Gastrocnemius medialis (tissue), 4 donors: ENCODE measurements at regions not wholly inside any gene's neighbourhood (a gene's known extent, or its start where the extent isn't known, plus 50 kb on each side); places are given as distances from the start of the nearest gene placed in this dataset.

Source experiments
- ATAC-seq, 2 donors: fragments of 150-250 bp; one replicate each; pipeline ENCODE4 v1.9.1; 2016
- DNase-seq, 2 donors: peaks; one replicate each; pipeline ENCODE4 v3.0.0-alpha.2; 2019
- H3K27ac ChIP-seq, 4 donors: fragments of 200-600 bp; sonication (generic); 1 replicate in 1 of 4; 2 replicates in 3 of 4; pipeline ENCODE4 v1.5.1; 2016 to 2018; ENCODE audit warnings: mild to moderate bottlenecking in 2 of 4, moderate library complexity in 1 of 4
- H3K27me3 ChIP-seq, 3 donors: fragments of 200-600 bp; sonication (generic) in 2 of 3; 1 replicate in 1 of 3; 2 replicates in 2 of 3; pipeline versions ENCODE4 v1.5.1 to v1.6.0; 2016 to 2019; ENCODE audit warnings: mild to moderate bottlenecking in 1 of 3, moderate library complexity in 1 of 3
- H3K36me3 ChIP-seq, 2 donors: fragments of 200-600 bp; sonication (generic) in 1 of 2; one replicate each; pipeline ENCODE4 v1.5.1; 2017 to 2018
- H3K4me1 ChIP-seq, 2 donors: fragments of 200-600 bp; sonication (generic) in 1 of 2; one replicate each; pipeline ENCODE4 v1.5.1; 2016 to 2017; ENCODE audit warnings: mild to moderate bottlenecking in 2 of 2
- H3K4me3 ChIP-seq, 4 donors: fragments of 200-600 bp; sonication (generic) in 3 of 4; 1 replicate in 1 of 4; 2 replicates in 3 of 4; pipeline ENCODE4 v1.5.1; 2016 to 2019; ENCODE audit warnings: mild to moderate bottlenecking in 2 of 4
- H3K9me3 ChIP-seq, 3 donors: fragments of 200-600 bp; sonication (generic) in 2 of 3; 1 replicate in 1 of 3; 2 replicates in 2 of 3; pipeline ENCODE4 v1.5.1; 2016 to 2019
- CTCF ChIP-seq, 5 experiments: fragments of 450-650 bp in 3 of 5; fragments of 200-600 bp in 2 of 5; sonication (generic) in 2 of 5; IDR thresholded peaks in 4 of 5; conservative IDR thresholded peaks in 1 of 5; 1 replicate in 4 of 5; 2 replicates in 1 of 5; pipeline ENCODE4 v1.5.1; 2016 to 2019; ENCODE audit warnings: antibody characterized with exemption in 5 of 5, mild to moderate bottlenecking in 3 of 5, moderate library complexity in 3 of 5
- POLR2A ChIP-seq, 2 donors: fragments of 450-650 bp; IDR thresholded peaks; one replicate each; pipeline ENCODE4 v1.6.1; 2017; ENCODE audit warnings: antibody characterized with exemption in 2 of 2, mild to moderate bottlenecking in 2 of 2, moderate library complexity in 2 of 2
- in situ Hi-C, 4 donors: fragments of 200-750 bp; cut with MboI; loops; one replicate each; pipeline versions ENCODE4 v1.15.0 to v1.8.0; 2017; ENCODE audit warnings: low sequenced_read_pairs in 4 of 4
- intact Hi-C: fragments of 100-400 bp; cut with DNase I; formaldehyde crosslinking; loops from one replicate; pipeline ENCODE4 v1.15.1; 2023; ENCODE audit warnings: low total_unique reads

DNA sequence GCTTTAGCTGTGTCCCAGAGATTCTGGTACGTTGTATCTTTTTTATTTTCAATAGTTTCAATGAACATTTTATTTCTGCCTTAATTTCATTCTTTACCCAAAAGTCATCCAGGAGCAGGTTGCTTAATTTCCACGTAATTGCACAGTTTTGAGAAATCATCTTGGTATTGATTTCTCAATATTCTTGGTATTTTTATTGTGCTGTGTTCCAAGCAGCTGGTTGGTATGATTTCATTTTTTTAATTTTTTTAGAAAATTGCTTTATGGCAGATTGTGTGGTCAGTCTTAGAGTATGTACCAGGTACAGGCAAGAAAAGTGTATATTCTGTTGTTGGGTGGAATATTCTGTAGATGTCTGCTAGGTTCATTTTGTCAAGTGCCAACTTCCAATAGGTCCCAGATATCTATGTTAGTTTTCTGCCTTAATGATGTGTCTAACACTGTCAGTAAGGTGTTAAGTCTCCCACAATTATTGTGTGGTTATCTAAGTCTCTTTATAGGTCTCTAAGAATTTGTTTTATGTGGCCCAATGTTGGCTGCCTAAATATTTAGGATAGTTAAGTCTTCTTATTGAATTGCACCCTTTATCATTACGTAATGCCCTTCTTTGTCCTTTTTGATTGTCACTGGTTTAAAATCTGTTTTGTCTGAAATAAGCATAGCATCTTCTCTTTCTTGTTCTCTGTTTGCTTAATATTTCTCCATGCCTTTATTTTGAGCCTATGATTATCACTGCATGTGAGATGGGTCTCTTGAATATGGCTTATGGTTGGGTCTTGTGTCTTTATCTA lies 366.9 kb upstream of the IRAK1BP1 start:
- DNase-seq: no peak
- no peak for TF ChIP-seq POLR2A (IDR thresholded peaks at IDR 0.05)
- TF ChIP-seq CTCF (IDR thresholded peaks at IDR 0.05 in 4 of 5, conservative IDR thresholded peaks at IDR 0.05 in 1 of 5): no peak
- no peaks in the 10 kb centered on the region for H3K4me1 ChIP-seq
- in situ Hi-C loops: no loop called here
- ATAC-seq: no peak
- no peaks in the 10 kb centered on the region for H3K36me3 ChIP-seq
- H3K9me3 ChIP-seq: no peaks in the 10 kb centered on the region
- H3K4me3 ChIP-seq: no peak overlapping the region
- no peaks in the 10 kb centered on the region for H3K27me3 ChIP-seq
- intact Hi-C loops: no loop called here
- no peak overlapping the region for H3K27ac ChIP-seq

DNA sequence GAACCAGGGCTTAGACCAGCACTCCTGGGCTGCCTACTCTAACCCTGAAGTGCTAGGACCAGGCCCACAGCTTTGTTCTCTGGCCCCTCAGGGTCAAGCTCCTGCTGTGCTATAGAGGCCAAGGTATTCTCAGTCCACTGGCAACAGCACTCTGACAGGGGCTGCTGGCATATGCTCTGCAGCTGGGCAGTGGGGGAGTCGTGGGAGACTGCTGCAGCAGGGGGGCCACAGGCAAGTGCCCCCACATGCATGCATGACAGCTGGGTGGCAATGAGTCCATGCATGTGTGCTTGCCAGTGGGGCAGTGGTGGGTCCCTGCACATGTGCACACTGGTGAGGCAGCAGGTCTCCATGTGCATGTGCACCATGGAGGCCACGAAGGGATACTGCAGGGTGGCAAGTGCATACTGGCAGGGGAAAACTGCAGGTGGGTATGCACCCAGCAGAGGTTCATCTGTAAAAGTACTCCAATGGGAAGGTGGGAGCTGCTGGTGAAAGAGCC lies 364.9 kb upstream of the IRAK1BP1 start:
- Histone ChIP-seq H3K27ac (no peak overlapping the region), H3K36me3 (no peaks in the 10 kb centered on the region), H3K9me3 (no peaks in the 10 kb centered on the region), H3K27me3 (no peaks in the 10 kb centered on the region), H3K4me1 (no peaks in the 10 kb centered on the region), H3K4me3 (no peak overlapping the region)
- in situ Hi-C loops: no loop called here
- ATAC-seq (no peak), DNase-seq (no peak)
- intact Hi-C loops: no loop called here
- no peak for TF ChIP-seq POLR2A (IDR thresholded peaks at IDR 0.05)
- no peak for TF ChIP-seq CTCF (IDR thresholded peaks at IDR 0.05 in 4 of 5, conservative IDR thresholded peaks at IDR 0.05 in 1 of 5)

DNA sequence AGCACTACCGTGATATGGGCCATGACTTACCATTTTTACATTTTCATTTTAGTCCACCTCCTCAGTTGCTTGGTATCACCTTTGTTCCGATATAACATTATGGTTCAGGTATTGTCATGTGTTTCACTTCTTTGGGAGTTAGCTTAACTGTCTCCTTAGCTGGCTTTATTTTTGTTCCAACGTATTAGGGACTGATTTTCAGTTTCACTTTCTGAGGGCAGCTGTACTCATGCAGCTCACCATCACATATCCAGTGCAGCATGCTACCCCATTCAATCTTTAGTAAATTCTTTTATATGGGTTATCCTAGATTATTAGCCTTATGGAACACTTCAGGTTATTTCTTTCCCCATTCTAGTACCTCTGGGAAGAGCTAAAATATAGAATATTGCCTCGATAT lies 362.2 kb upstream of the IRAK1BP1 start:
- Histone ChIP-seq H3K27me3 (no peaks in the 10 kb centered on the region), H3K4me3 (no peak overlapping the region), H3K36me3 (no peaks in the 10 kb centered on the region), H3K4me1 (no peaks in the 10 kb centered on the region), H3K27ac (no peak overlapping the region), H3K9me3 (no peaks in the 10 kb centered on the region)
- TF ChIP-seq CTCF (IDR thresholded peaks at IDR 0.05 in 4 of 5, conservative IDR thresholded peaks at IDR 0.05 in 1 of 5) (no peak), POLR2A (IDR thresholded peaks at IDR 0.05) (no peak)
- in situ Hi-C loops: no loop called here
- intact Hi-C loops: no loop called here
- ATAC-seq (no peak), DNase-seq (no peak)

DNA sequence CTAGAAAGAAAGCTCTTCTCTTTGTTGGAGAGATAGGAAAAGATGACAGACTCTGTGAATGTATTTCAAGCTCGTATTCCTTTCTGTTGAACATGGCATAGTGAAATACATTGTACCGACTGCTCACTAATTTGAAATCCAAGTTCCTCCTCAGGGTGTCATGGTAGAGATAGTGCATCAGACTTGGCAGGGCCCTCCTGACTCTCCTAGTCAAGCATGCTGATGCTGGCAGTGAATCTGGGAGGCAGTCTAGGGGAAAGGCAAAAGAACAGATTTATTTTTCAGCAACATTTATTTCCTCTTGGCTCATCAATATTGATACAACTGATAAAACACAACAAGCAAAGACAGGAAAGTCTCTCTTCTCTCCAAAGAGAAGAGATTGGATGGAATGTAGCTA lies 356.3 kb upstream of the IRAK1BP1 start:
- in situ Hi-C loops: no loop called here
- Histone ChIP-seq H3K9me3 (no peaks in the 10 kb centered on the region), H3K4me1 (no peaks in the 10 kb centered on the region), H3K27me3 (no peaks in the 10 kb centered on the region), H3K4me3 (no peak overlapping the region), H3K27ac (no peak overlapping the region), H3K36me3 (no peaks in the 10 kb centered on the region)
- intact Hi-C loops: no loop called here
- DNase-seq (no peak), ATAC-seq (no peak)
- no peak for TF ChIP-seq CTCF (IDR thresholded peaks at IDR 0.05 in 4 of 5, conservative IDR thresholded peaks at IDR 0.05 in 1 of 5)
- no peak for TF ChIP-seq POLR2A (IDR thresholded peaks at IDR 0.05)
